Prostate gland (tissue), 2 donors: ENCODE measurements at regions not wholly inside any gene's neighbourhood (a gene's known extent, or its start where the extent isn't known, plus 50 kb on each side); places are given as distances from the start of the nearest gene placed in this dataset.

Source experiments
- DNase-seq: peaks from one replicate; pipeline ENCODE4 v3.0.0-alpha.2; 2019; ENCODE audit warnings: low spot score
- H3K27ac ChIP-seq, 2 donors: fragments of 200-600 bp; sonication (generic); 2 replicates each; pipeline ENCODE4 v1.5.1; 2017 to 2019
- H3K27me3 ChIP-seq: fragments of 200-600 bp; sonication (generic); replicated peaks from 2 replicates; pipeline ENCODE4 v1.5.1; 2019; ENCODE audit not compliant: insufficient read depth
- H3K36me3 ChIP-seq, 2 donors: fragments of 200-600 bp; sonication (generic); 1 replicate in 1 of 2; 2 replicates in 1 of 2; pipeline versions ENCODE4 v1.5.1 to v1.8.1; 2017 to 2019
- H3K4me1 ChIP-seq: fragments of 200-600 bp; sonication (generic); replicated peaks from 2 replicates; pipeline ENCODE4 v1.5.1; 2019
- H3K4me3 ChIP-seq, 2 donors: fragments of 200-600 bp; sonication (generic); 2 replicates each; pipeline ENCODE4 v1.5.1; 2017 to 2019
- H3K9me3 ChIP-seq: fragments of 200-600 bp; sonication (generic); 2 replicates; pipeline ENCODE4 v1.5.1; 2017
- CTCF ChIP-seq, 4 experiments: fragments of 200-600 bp in 2 of 4; fragments of 450-650 bp in 2 of 4; sonication (generic) in 2 of 4; IDR thresholded peaks; 1 replicate in 3 of 4; 2 replicates in 1 of 4; pipeline ENCODE4 v1.5.1; 2016 to 2019; ENCODE audit warnings: antibody characterized with exemption in 4 of 4, mild to moderate bottlenecking in 2 of 4, moderate library complexity in 2 of 4
- POLR2A ChIP-seq: fragments of 450-650 bp; IDR thresholded peaks from one replicate; pipeline ENCODE4 v1.6.1; 2016; ENCODE audit warnings: antibody characterized with exemption, mild to moderate bottlenecking
- POLR2AphosphoS5 ChIP-seq: sonication (generic); formaldehyde crosslinking; IDR thresholded peaks from one replicate; pipeline ENCODE4 v1.6.1; 2017; ENCODE audit warnings: antibody characterized with exemption
- WGBS: methylation state at CpG from one replicate; pipeline ENCODE4 v1.1.5; 2018; 5-methylcytosine and 5-hydroxymethylcytosine counted together
- intact Hi-C: fragments of 100-400 bp; cut with DNase I; formaldehyde crosslinking; loops from one replicate; pipeline ENCODE4 v1.14.2; 2022

GRCh38 chr3:96070678-96071077 lies 743.7 kb upstream of the EPHA6 start:
- Histone ChIP-seq H3K36me3 (no peaks in the 10 kb centered on the region), H3K4me1 (no peaks in the 10 kb centered on the region), H3K27ac (no peak overlapping the region), H3K27me3 (no peaks in the 10 kb centered on the region), H3K9me3 (no peaks in the 10 kb centered on the region), H3K4me3 (no peak overlapping the region)
- intact Hi-C loops = no loop called here
- no peak for TF ChIP-seq CTCF (IDR thresholded peaks at IDR 0.05)
- no peak for DNase-seq

GRCh38 chr3:96071097-96071496 lies 743.3 kb upstream of the EPHA6 start:
- Histone ChIP-seq H3K27ac (no peak overlapping the region), H3K4me1 (no peaks in the 10 kb centered on the region), H3K27me3 (no peaks in the 10 kb centered on the region), H3K9me3 (no peaks in the 10 kb centered on the region), H3K4me3 (no peak overlapping the region), H3K36me3 (no peaks in the 10 kb centered on the region)
- 79% methylated on average over 5 of the region's 5 CpGs for WGBS
- intact Hi-C loops = no loop called here
- no peak for TF ChIP-seq POLR2AphosphoS5
- no peak for TF ChIP-seq POLR2A
- TF ChIP-seq CTCF (IDR thresholded peaks at IDR 0.05) = no peak
- DNase-seq = no peak

- Histone ChIP-seq H3K4me3 (no peak overlapping the region), H3K9me3 (no peaks in the 10 kb centered on the region), H3K27ac (no peak overlapping the region), H3K27me3 (no peaks in the 10 kb centered on the region), H3K4me1 (no peaks in the 10 kb centered on the region), H3K36me3 (no peaks in the 10 kb centered on the region)
- DNase-seq = no peak
- no peak for TF ChIP-seq POLR2AphosphoS5
- no peak for TF ChIP-seq POLR2A
- no peak for TF ChIP-seq CTCF (IDR thresholded peaks at IDR 0.05)
- intact Hi-C loops = no loop called here
Observed at GRCh38 chr3:96072226-96072625, 742.2 kb upstream of the EPHA6 start.

- Histone ChIP-seq H3K9me3 (no peaks in the 10 kb centered on the region), H3K27ac (no peak overlapping the region), H3K4me3 (no peak overlapping the region), H3K27me3 (no peaks in the 10 kb centered on the region), H3K36me3 (no peaks in the 10 kb centered on the region), H3K4me1 (no peaks in the 10 kb centered on the region)
- TF ChIP-seq CTCF (IDR thresholded peaks at IDR 0.05) = no peak
- no peak for TF ChIP-seq POLR2A
- TF ChIP-seq POLR2AphosphoS5 = no peak
- DNase-seq = no peak
- intact Hi-C loops = no loop called here
- WGBS = 91% methylated on average over 1 of the region's 1 CpG
Observed at GRCh38 chr3:96083610-96084009, 730.8 kb upstream of the EPHA6 start.

- Histone ChIP-seq H3K9me3 (no peaks in the 10 kb centered on the region), H3K27ac (no peak overlapping the region), H3K36me3 (no peaks in the 10 kb centered on the region), H3K4me3 (no peak overlapping the region), H3K4me1 (no peaks in the 10 kb centered on the region), H3K27me3 (no peaks in the 10 kb centered on the region)
- intact Hi-C loops = no loop called here
- no peak for DNase-seq
- 88% methylated on average over 2 of the region's 2 CpGs for WGBS
- TF ChIP-seq CTCF (IDR thresholded peaks at IDR 0.05) (no peak), POLR2AphosphoS5 (no peak), POLR2A (no peak)
Observed at GRCh38 chr3:96086018-96086417, 728.4 kb upstream of the EPHA6 start.
